Fibroblast of lung (primary cell): ENCODE measurements at regions not wholly inside any gene's neighbourhood (a gene's known extent, or its start where the extent isn't known, plus 50 kb on each side); places are given as distances from the start of the nearest gene placed in this dataset.
"Not testable (repeated sequence)": the region's sequence is repeated elsewhere in the genome, so short reads cannot be mapped to it uniquely, and the experiment has no call there.

ENCODE experiments used
- DNase-seq, 2 donors: peaks; one replicate each; pipeline versions ENCODE4 v3.0.0 to v3.0.0-alpha.2; 2010; ENCODE audit warnings: low read depth in 2 of 2
- H2AFZ ChIP-seq: 2 replicates; pipeline ENCODE4 v1.5.1; 2012; ENCODE audit warnings: low read length, control low read depth, inconsistent platforms
- H3K27ac ChIP-seq: 2 replicates; pipeline ENCODE4 v1.5.1; 2011; ENCODE audit warnings: low read length, control low read depth; ENCODE audit not compliant: insufficient read depth
- H3K27me3 ChIP-seq: 2 replicates; pipeline ENCODE4 v1.5.1; 2011; ENCODE audit warnings: mild to moderate bottlenecking, low read length; ENCODE audit not compliant: control insufficient read depth, insufficient read depth
- H3K36me3 ChIP-seq: 2 replicates; pipeline ENCODE4 v1.5.1; 2011; ENCODE audit warnings: low read length; ENCODE audit not compliant: control insufficient read depth, insufficient read depth
- H3K4me1 ChIP-seq: 2 replicates; pipeline ENCODE4 v1.5.1; 2011; ENCODE audit warnings: low read length; ENCODE audit not compliant: control insufficient read depth, insufficient read depth; ENCODE audit errors: extremely low read depth
- H3K4me2 ChIP-seq: 2 replicates; pipeline ENCODE4 v1.5.1; 2011; ENCODE audit warnings: low read length, control low read depth; ENCODE audit not compliant: insufficient read depth; ENCODE audit errors: extremely low read depth
- H3K4me3 ChIP-seq, 4 experiments: fragments of 200-600 bp in 1 of 4; sonication (generic) in 1 of 4; replicated peaks in 1 of 4; 2 replicates each; pipeline ENCODE4 v1.5.1; 2011 to 2016; ENCODE audit warnings: low read length in 4 of 4, low read depth in 3 of 4, mild to moderate bottlenecking in 3 of 4, control low read depth in 2 of 4, inconsistent platforms in 1 of 4, mixed read lengths in 1 of 4; ENCODE audit not compliant: insufficient read depth in 1 of 4; ENCODE audit errors: control extremely low read depth in 1 of 4
- H3K79me2 ChIP-seq: 2 replicates; pipeline ENCODE4 v1.5.1; 2012; ENCODE audit warnings: mild to moderate bottlenecking, low read length, inconsistent platforms; ENCODE audit not compliant: control insufficient read depth, insufficient read depth
- H3K9ac ChIP-seq: 2 replicates; pipeline ENCODE4 v1.5.1; 2011; ENCODE audit warnings: mild to moderate bottlenecking, low read length, control low read depth; ENCODE audit not compliant: insufficient read depth
- H3K9me3 ChIP-seq: 2 replicates; pipeline ENCODE4 v1.5.1; 2012; ENCODE audit warnings: low read depth, low read length; ENCODE audit not compliant: control insufficient read depth, insufficient read depth
- H4K20me1 ChIP-seq: 2 replicates; pipeline ENCODE4 v1.5.1; 2011; ENCODE audit warnings: low read length; ENCODE audit not compliant: control insufficient read depth, insufficient read depth; ENCODE audit errors: extremely low read depth
- CTCF ChIP-seq, 2 donors: IDR thresholded peaks in 1 of 2; conservative IDR thresholded peaks in 1 of 2; 1 replicate in 1 of 2; 2 replicates in 1 of 2; pipeline ENCODE4 v1.5.1; 2011 to 2012; ENCODE audit warnings: low read length in 2 of 2, control low read depth in 1 of 2, inconsistent platforms in 1 of 2, low read depth in 1 of 2, mild to moderate bottlenecking in 1 of 2
- EZH2 ChIP-seq: IDR thresholded peaks from 2 replicates; pipeline ENCODE4 v1.5.1; 2012; ENCODE audit warnings: low read length, control low read depth, mild to moderate bottlenecking; ENCODE audit errors: missing control alignments

GRCh38 chr20:50360218-50360672 lies 149.9 kb upstream of the PTPN1 start:
- H4K20me1 ChIP-seq: no peaks in the 10 kb centered on the region
- H3K4me1 ChIP-seq: no peaks in the 10 kb centered on the region
- TF ChIP-seq CTCF (conservative IDR thresholded peaks at IDR 0.05 in 1 of 2, IDR thresholded peaks at IDR 0.05 in 1 of 2; ENCODE audit: low read depth in 1 of 2, low read length in 2 of 2): no peak
- no peak for TF ChIP-seq EZH2
- H3K4me3 ChIP-seq: no peak overlapping the region
- no peaks in the 10 kb centered on the region for H3K9me3 ChIP-seq
- H3K9ac ChIP-seq: no peak overlapping the region
- H3K27ac ChIP-seq: no peak overlapping the region
- no peak overlapping the region for H2AFZ ChIP-seq
- H3K36me3 ChIP-seq: no peaks in the 10 kb centered on the region
- no peak for DNase-seq
- no peak overlapping the region for H3K4me2 ChIP-seq
- no peaks in the 10 kb centered on the region for H3K27me3 ChIP-seq
- no peaks in the 10 kb centered on the region for H3K79me2 ChIP-seq

- H3K4me1 ChIP-seq: no peaks in the 10 kb centered on the region
- no peak for TF ChIP-seq EZH2
- TF ChIP-seq CTCF (conservative IDR thresholded peaks at IDR 0.05 in 1 of 2, IDR thresholded peaks at IDR 0.05 in 1 of 2; ENCODE audit: low read depth in 1 of 2, low read length in 2 of 2): no peak
- H3K79me2 ChIP-seq: no peaks in the 10 kb centered on the region
- no peak overlapping the region for H3K4me3 ChIP-seq
- no peak overlapping the region for H2AFZ ChIP-seq
- H3K9ac ChIP-seq: no peak overlapping the region
- no peaks in the 10 kb centered on the region for H3K27me3 ChIP-seq
- no peak overlapping the region for H3K4me2 ChIP-seq
- H3K27ac ChIP-seq: no peak overlapping the region
- no peaks in the 10 kb centered on the region for H3K36me3 ChIP-seq
- no peaks in the 10 kb centered on the region for H3K9me3 ChIP-seq
- H4K20me1 ChIP-seq: no peaks in the 10 kb centered on the region
- no peak for DNase-seq
Observed at GRCh38 chr20:50360921-50361320, 149.3 kb upstream of the PTPN1 start.

- not testable (repeated sequence) for H3K4me1 ChIP-seq, H3K9me3 ChIP-seq, H3K4me2 ChIP-seq
Observed at GRCh38 chr20:50362177-50362576, 148.0 kb upstream of the PTPN1 start.

More at GRCh38 chr20:50362177-50362576, 148.0 kb upstream of the PTPN1 start:
- not testable (repeated sequence) for H3K27me3 ChIP-seq, H3K27ac ChIP-seq, H3K9ac ChIP-seq, H3K79me2 ChIP-seq, H2AFZ ChIP-seq, H3K36me3 ChIP-seq, H3K4me3 ChIP-seq, DNase-seq, H4K20me1 ChIP-seq
